SK-N-SH (cell line): ENCODE measurements at regions not wholly inside any gene's neighbourhood (a gene's known extent, or its start where the extent isn't known, plus 50 kb on each side); places are given as distances from the start of the nearest gene placed in this dataset.

Experiments used
- CHD2 ChIP-seq: fragments of 150-350 bp; IDR thresholded peaks from 2 replicates; pipeline ENCODE4 v1.6.1; 2018; ENCODE audit warnings: low read length; ENCODE audit not compliant: partially characterized antibody
- CTCF ChIP-seq: fragments of 200-600 bp; sonication (generic); IDR thresholded peaks from 2 replicates; pipeline ENCODE4 v1.6.1; 2017; ENCODE audit warnings: antibody characterized with exemption, mild to moderate bottlenecking, moderate library complexity
- MXI1 ChIP-seq: IDR thresholded peaks from 2 replicates; pipeline ENCODE4 v1.6.1; 2012; ENCODE audit warnings: mild to moderate bottlenecking, low read depth, low read length, improper control_type of control experiment
- POLR2AphosphoS5 ChIP-seq: IDR thresholded peaks from 2 replicates; pipeline ENCODE4 v1.6.1; 2012; ENCODE audit warnings: low read depth, low read length
- TCF12 ChIP-seq: IDR thresholded peaks from 2 replicates; pipeline ENCODE4 v1.4.0; 2012

GRCh38 chr5:92969191-92969780 is 611.7 kb downstream of the NR2F1-AS1 start:
- TF ChIP-seq CTCF (no peak), CHD2 (no peak), TCF12 (no peak), POLR2AphosphoS5 (no peak), MXI1 (no peak)
